GM19463 (cell line): ENCODE measurements at regions not wholly inside any gene's neighbourhood (a gene's known extent, or its start where the extent isn't known, plus 50 kb on each side); places are given as distances from the start of the nearest gene placed in this dataset.

Experiments
- ATAC-seq: cut with Tn5 transposase; IDR thresholded peaks from one replicate; pipeline ENCODE4 v1.9.1; 2021; ENCODE audit warnings: mild to moderate bottlenecking, moderate library complexity; ENCODE audit not compliant: unreplicated experiment

DNA sequence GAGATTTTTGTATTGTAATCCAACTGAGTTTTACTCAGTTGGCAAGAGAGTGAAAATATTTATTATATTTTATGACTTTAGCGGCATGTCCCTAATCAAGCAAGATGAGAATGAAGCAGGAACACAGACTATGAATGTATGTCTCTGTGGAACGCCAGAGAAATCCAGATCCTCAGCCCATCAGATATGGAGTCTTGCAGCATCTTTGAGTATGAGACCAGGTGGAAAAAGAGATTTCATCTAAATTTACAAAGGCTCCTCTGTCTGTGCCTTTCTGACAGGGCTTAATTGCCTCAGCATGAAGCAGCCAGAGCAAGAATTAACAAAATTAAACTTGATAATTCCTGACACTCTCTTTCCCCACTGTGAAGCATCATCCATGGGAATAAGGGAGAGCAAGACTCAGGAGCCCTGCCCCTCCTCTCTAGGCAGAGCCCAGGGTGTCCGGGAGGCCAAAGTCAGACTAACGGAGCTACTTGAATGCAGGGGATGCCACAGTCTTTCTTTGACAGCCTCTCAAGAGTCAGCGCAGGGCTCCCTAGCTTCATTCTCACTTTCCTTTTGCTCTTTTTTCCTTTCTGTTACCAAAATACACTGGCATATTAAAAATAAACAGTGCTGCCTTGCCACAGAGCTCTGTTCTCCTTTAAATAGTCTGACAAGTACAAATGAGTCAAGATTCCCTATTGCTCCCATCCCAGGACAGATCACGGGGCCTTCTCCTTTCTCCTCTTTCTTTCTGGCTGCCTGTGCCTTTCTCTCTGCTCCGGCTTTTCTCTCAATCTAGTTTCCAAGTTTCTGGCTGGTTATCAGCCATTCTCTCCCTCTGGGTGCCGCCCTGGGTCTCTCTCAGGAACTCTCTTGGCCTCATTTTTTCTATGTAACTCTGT lies 132.2 kb upstream of the INHBA start:
- ATAC-seq = no peak

DNA sequence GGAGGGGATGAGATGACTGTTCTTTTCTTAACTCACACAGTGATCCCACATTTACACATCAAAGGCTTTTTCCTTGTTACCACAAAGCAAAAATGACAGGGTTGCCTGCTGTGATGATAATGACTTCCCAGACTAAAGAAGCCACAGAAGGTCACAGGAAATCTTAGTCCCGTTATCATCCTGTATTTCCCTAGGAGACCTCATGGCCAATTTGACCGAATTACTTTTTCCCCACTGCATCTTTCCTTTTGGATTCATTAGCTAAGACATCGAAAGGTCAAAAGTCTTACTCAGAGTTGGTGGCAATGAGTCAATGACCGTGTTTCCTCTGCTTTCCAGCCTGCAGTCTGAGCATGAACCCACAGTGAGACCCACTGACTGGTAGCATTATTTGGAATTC lies 130.1 kb upstream of the INHBA start:
- no peak for ATAC-seq

DNA sequence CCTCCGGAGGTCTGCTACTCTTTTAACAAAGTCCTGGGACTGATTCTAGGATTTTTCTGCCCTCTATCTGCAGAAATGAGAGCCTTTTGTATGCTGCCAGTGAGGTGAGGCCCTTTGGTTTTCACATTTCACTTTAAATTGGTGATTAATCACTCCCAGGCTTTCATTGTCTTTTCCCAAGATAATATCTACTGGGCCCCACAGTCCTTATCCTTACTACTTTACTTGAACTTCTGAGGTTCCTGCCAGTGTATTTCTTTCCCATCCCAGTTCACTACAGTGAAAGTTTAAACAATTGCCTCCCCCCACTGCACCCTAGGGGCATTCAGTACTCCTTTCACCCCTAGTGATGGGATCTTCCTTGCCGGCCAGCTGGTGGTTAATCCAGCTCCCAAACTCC lies 127.4 kb upstream of the INHBA start:
- no peak for ATAC-seq

GRCh38 chr7:41828911-41829310 lies 126.0 kb upstream of the INHBA start:
- no peak for ATAC-seq

GRCh38 chr7:41826641-41827040 lies 123.8 kb upstream of the INHBA start:
- no peak for ATAC-seq

DNA sequence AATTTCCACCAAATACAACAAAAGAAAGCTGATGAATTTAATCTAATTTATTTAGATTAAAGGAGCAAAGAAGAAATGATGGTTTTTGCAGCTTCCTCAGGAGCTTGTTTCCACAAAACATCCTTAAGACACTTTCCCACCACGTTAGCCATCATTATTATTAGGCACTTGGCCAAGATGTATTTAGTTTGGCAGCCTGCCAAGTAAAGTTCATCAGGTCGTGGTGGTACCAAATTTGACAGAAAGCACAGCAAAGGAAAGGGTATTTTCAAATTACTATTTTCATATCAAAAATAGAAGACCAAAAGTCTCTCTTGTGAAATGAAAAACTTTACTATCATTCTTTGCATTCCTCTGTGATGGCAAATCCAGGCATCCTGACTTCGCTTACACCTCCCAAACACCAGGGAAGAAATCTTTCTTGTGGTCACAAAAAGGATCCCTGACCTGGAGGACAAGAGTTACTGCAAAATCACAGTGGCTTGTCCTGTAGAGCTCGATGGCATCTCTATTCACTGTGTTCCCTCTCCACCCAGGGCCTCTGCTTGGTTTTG lies 123.1 kb upstream of the INHBA start:
- no peak for ATAC-seq

- ATAC-seq = peak; percentile 39
Measured at GRCh38 chr7:41824284-41824683, 121.4 kb upstream of the INHBA start.

GRCh38 chr7:41822259-41822817 lies 119.4 kb upstream of the INHBA start:
- no peak for ATAC-seq

DNA sequence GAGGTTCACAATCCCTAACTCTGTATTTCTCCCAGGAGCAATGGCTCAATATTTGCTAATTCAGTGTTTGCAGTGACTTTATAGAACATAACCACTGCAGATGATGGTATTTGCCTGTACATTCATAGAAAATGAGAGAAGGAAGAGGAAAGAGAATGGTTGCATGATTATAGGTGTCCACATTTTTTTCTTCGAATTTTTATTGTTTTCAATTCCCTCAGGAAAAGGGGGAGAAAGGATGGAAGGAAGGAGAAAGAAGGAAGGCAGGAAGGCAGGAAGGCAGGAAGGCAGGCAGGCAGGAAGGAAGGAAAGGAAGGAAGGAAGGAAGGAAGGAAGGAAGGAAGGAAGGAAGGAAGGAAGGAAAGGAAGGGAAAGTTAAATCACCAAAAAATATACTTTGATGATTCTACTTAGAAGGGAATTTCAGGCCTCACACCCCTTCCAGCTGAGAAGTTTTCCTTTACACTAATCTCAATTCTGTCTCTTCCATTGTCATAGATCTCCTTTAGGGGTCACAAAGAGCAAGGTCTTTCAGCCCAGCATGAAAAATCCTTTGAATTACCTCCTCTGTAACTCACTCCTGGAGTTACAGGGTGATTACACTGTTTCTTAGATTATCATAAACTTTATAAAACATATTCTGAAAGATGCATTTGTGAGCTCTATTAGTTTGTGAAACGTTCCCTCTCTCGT lies 118.8 kb upstream of the INHBA start:
- no peak for ATAC-seq

- ATAC-seq = no peak
Measured at GRCh38 chr7:41820111-41820671, 117.3 kb upstream of the INHBA start.

DNA sequence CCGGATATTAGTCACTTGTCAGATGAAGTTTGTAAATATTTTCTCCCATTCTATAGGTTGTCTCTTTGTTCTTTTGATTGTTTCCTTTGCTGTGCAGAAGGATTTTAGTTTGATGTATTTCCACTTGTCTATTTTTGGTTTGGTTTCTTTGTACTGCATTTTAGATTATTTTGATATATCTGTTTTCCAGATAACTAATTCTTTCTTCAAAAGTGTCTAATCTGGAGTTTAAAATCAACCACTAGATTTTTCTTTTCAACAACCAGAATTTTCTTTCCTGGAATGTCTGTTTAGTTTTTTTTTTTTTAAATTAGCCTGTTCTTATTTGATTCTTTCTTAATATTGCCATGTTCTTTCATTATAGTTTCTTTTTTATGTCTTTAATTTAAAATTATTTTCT lies 116.8 kb upstream of the INHBA start:
- no peak for ATAC-seq

- ATAC-seq = no peak
Measured at GRCh38 chr7:41818765-41819398, 116.0 kb upstream of the INHBA start.

DNA sequence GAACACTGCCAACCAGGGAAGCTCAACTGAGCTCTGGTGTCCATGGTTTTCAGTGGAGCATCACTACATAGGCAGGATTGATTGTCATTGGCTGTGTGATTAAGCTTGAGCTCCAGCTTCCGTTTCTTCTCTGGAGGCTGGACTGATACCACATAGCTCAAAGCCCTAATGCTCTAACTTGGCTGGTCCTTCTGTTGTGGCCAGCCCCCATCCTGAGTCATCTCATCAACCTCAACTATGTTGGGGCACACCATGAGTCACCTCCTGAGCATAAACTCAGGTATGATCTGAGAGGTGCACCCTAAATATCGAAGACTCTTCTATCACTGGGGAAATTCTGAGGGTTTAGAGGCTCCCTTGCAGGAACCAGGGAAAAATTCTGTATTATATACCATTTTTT lies 114.5 kb upstream of the INHBA start:
- peak; percentile 62 for ATAC-seq

GRCh38 chr7:41816111-41816510 lies 113.2 kb upstream of the INHBA start:
- ATAC-seq = peak; percentile 63

DNA sequence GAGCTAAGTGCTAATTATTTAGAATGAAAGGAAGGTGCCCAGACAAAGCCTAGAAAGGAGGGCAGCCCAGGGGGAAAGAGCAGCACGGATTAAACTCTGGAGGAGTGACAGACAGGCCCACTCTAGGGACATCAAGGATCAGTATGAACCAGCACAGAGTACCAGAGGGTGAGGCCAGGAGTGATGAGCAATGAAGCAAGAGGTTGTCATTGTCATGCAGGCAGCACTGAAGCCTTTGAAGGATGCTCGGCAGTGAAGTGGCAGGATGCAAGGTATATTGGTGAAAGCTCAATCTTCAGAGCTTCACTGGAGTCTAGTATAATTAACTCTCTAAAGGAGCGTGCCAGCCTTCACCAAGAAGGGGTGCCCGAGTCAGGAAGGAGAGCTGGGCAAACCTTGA lies 112.0 kb upstream of the INHBA start:
- no peak for ATAC-seq

DNA sequence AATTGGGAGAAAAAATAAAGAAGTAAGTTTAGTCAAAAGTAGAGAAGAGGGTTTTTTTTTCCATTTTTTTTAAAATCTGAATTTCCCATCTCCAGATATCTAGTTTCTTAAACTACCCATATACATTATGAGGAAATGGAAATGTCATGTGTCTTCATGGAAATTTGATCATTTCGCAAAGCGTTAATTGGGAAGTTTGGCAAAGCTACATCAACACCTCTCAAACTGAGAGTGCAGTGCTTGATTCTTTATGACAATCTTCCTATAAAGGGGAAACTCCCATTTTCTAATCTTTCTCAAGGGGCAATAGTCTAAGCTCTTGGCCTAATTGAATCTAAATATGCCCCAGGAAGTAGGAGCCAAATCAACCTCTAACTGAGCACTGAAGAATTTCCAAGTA lies 110.4 kb upstream of the INHBA start:
- no peak for ATAC-seq

- ATAC-seq = no peak
Measured at GRCh38 chr7:41811941-41812340, 109.1 kb upstream of the INHBA start.

DNA sequence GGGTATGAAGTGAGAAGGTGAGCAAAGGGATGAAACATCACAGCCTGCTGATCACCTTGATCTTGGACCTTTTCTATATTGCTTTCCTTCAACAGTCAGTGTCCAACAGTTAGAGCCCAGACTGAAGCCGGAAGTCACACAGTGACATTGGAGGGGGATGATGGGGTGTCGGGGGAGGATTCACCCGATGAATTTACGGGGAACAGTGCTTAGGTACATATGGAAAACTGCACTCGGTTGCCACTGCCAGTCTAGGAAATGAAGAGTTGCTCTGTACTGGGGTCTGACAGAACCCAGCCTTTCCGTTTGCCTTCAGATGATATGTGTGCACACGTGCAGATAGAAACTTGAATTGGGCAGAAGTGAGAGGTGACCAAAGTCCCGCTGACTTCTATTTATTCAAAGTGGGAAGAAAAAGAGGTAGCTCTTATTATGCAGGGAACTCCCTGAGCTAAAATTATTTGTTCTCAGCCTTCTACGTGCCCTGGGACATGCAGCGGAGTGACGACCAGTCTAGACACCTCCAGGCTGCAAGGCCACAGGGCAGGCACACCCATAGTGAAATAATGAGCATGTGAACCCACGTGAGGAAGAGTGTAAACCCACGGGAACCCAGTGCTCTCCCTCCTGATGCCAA lies 107.2 kb upstream of the INHBA start:
- peak; percentile 92 for ATAC-seq

DNA sequence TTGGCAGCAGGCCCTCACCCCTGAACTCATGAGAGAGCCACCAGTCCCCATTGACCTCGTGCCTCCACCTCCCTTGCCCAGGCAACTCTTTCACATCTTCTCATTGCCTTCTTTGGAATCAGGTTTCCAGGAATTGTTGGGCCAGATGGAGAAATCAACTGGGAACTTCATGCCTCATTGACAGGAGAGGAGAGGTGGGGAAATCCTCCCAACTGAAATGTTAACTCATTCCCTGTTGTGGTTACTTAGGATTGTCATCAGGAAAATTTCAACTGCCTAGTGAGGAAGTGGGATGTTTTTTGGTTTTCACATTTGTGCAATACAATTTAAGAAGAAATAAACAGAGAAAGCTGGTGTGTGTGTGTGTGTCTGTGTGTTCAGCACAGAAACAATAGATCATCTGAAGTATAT lies 106.6 kb upstream of the INHBA start:
- ATAC-seq = no peak

DNA sequence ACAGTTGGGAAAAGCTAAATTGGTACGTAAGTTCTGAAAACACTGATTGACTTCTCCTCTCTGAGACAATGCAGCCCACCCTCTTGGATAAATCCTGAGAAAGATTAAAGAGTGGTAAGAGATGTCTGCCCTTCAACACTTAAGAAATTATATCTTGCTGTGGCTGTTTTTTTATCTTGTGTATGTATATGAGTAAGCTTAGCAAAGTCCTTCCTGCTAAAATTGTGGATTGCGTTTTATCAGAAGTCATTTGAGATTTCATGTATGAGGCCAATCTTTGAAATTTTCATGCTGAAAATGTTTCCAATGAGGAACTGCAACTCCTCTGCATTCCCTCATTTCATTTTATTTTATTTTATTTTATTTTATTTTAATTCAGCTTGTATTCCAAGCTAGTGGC lies 106.2 kb upstream of the INHBA start:
- no peak for ATAC-seq
